HCT116 (cell line): ENCODE measurements at regions not wholly inside any gene's neighbourhood (a gene's known extent, or its start where the extent isn't known, plus 50 kb on each side); places are given as distances from the start of the nearest gene placed in this dataset.

Source experiments
- ATAC-seq: fragments of 200-7000 bp; cut with Tn5 transposase; 2 replicates; pipeline ENCODE4 v1.9.1; 2020; ENCODE audit warnings: mild to moderate bottlenecking, moderate library complexity
- BruUV-seq: library from RNA; stranded (reverse); fragments of 400-500 nt; replicated peaks from 2 replicates; lab custom pipeline; 2021; lab: Mats Ljungman, UMichigan
- CTCF ChIA-PET: fragments of 300-600 bp; sonication (Branson Sonifier 250); formaldehyde crosslinking; loops from one replicate; lab custom pipeline; 2021; ENCODE audit warnings: antibody characterized with exemption; lab: Charles Lee
- POLR2A ChIA-PET: fragments of 300-600, 350-600 bp; sonication (Branson Sonifier 250); formaldehyde crosslinking; loops from one replicate; lab custom pipeline; 2021; ENCODE audit warnings: antibody characterized with exemption; lab: Charles Lee
- RAD21 ChIA-PET, 2 experiments: fragments of 300-600 bp; sonication (Branson Sonifier 250); formaldehyde crosslinking; loops; one replicate each; lab custom pipeline; 2023; ENCODE audit warnings: low total read pairs in 2 of 2; ENCODE audit not compliant: uncharacterized antibody in 2 of 2, unreplicated experiment in 2 of 2, low non-redundant PET in 1 of 2; lab: Charles Lee
- DNase-seq: peaks from one replicate; pipeline ENCODE4 v3.0.0-alpha.2; 2010; ENCODE audit warnings: low read depth, low spot score
- H2AFZ ChIP-seq: fragments of 200-600 bp; shearing (Covaris generic), sonication (generic); 2 replicates; pipeline ENCODE4 v1.6.1; 2017; ENCODE audit warnings: low read depth, mixed run types, mixed read lengths, antibody characterized with exemption, low read length; ENCODE audit not compliant: poor library complexity, severe bottlenecking
- H3K27ac ChIP-seq: 2 replicates; pipeline ENCODE4 v1.5.1; 2012; ENCODE audit warnings: low read depth, low read length
- H3K27me3 ChIP-seq: fragments of 200-600 bp; sonication (generic); 2 replicates; pipeline ENCODE4 v1.6.1; 2016; ENCODE audit warnings: mixed run types, low read length, mixed read lengths; ENCODE audit not compliant: insufficient read depth
- H3K36me3 ChIP-seq, 2 experiments: fragments of 200-500 bp in 1 of 2; fragments of 200-600 bp in 1 of 2; sonication (Bioruptor generic) in 1 of 2; sonication (generic) in 1 of 2; 2 replicates each; pipeline versions ENCODE4 v1.5.1 to v1.6.1; 2014 to 2016; ENCODE audit warnings: low read length in 2 of 2, inconsistent platforms in 1 of 2, mixed read lengths in 1 of 2, mixed run types in 1 of 2; ENCODE audit not compliant: insufficient read depth in 2 of 2, control insufficient read depth in 1 of 2
- H3K4me1 ChIP-seq, 2 experiments: fragments of 200-600 bp in 1 of 2; sonication (generic) in 1 of 2; 2 replicates each; pipeline versions ENCODE4 v1.5.1 to v1.6.1; 2012 to 2017; ENCODE audit warnings: low read length in 2 of 2, inconsistent platforms in 1 of 2, mild to moderate bottlenecking in 1 of 2, mixed read lengths in 1 of 2, mixed run types in 1 of 2, moderate library complexity in 1 of 2; ENCODE audit not compliant: insufficient read depth in 2 of 2, control insufficient read depth in 1 of 2
- H3K4me2 ChIP-seq: fragments of 200-600 bp; sonication (generic); 2 replicates; pipeline ENCODE4 v1.6.1; 2017; ENCODE audit warnings: mixed run types, low read length, mixed read lengths
- H3K4me3 ChIP-seq, 2 experiments: fragments of 200-600 bp in 1 of 2; sonication (generic) in 1 of 2; replicated peaks in 1 of 2; 2 replicates each; pipeline ENCODE4 v1.5.1; 2011 to 2016; ENCODE audit warnings: low read length in 2 of 2, control low read depth in 1 of 2, low read depth in 1 of 2, mild to moderate bottlenecking in 1 of 2, mixed read lengths in 1 of 2, mixed run types in 1 of 2
- H3K79me2 ChIP-seq: fragments of 200-600 bp; sonication (generic); 2 replicates; pipeline ENCODE4 v1.6.1; 2017; ENCODE audit warnings: mild to moderate bottlenecking, mixed run types, low read length, moderate library complexity, mixed read lengths; ENCODE audit not compliant: insufficient read depth
- H3K9ac ChIP-seq: fragments of 200-600 bp; sonication (generic); 2 replicates; pipeline ENCODE4 v1.6.1; 2016; ENCODE audit warnings: low read length, mixed read lengths
- H3K9me2 ChIP-seq: fragments of 200-600 bp; sonication (generic), shearing (Covaris generic); 2 replicates; pipeline ENCODE4 v1.6.1; 2017; ENCODE audit warnings: mixed run types, mild to moderate bottlenecking, moderate library complexity; ENCODE audit not compliant: insufficient read depth
- H3K9me3 ChIP-seq, 2 experiments: fragments of 200-500 bp in 1 of 2; fragments of 200-600 bp in 1 of 2; sonication (Bioruptor generic) in 1 of 2; sonication (generic) in 1 of 2; 2 replicates each; pipeline ENCODE4 v1.6.1; 2014 to 2017; ENCODE audit warnings: low read length in 2 of 2, mixed read lengths in 2 of 2, inconsistent platforms in 1 of 2, low read depth in 1 of 2, mild to moderate bottlenecking in 1 of 2, mixed run types in 1 of 2, moderate library complexity in 1 of 2; ENCODE audit not compliant: control insufficient read depth in 1 of 2, insufficient read depth in 1 of 2
- H4K20me1 ChIP-seq: fragments of 200-600 bp; sonication (generic), shearing (Covaris generic); 2 replicates; pipeline ENCODE4 v1.6.1; 2017; ENCODE audit warnings: mixed run types, mild to moderate bottlenecking, moderate library complexity; ENCODE audit not compliant: insufficient read depth
- ATF3 ChIP-seq: IDR thresholded peaks from 2 replicates; pipeline ENCODE4 v1.6.1; 2012
- EZH2 ChIP-seq: fragments of 200-600 bp; sonication (generic); IDR thresholded peaks from 2 replicates; pipeline ENCODE4 v1.6.1; 2017; ENCODE audit warnings: antibody characterized with exemption, mixed run types
- POLR2A ChIP-seq: IDR thresholded peaks from 2 replicates; pipeline ENCODE4 v1.7.0; 2011; ENCODE audit warnings: borderline replicate concordance; ENCODE audit not compliant: insufficient read depth, insufficient read length; ENCODE audit errors: extremely low read depth
- SIN3A ChIP-seq: IDR thresholded peaks from 2 replicates; pipeline ENCODE4 v1.6.1; 2012; ENCODE audit warnings: low read depth
- intact Hi-C: fragments of 100-400 bp; cut with micrococcal nuclease; formaldehyde crosslinking; loops from 2 replicates; pipeline ENCODE4 v1.10.0; 2022
- TF ChIP-seq, protein P1 (sequence below), 3 experiments: fragments of 200-600 bp in 1 of 3; sonication (generic) in 1 of 3; IDR thresholded peaks in 2 of 3; conservative IDR thresholded peaks in 1 of 3; 2 replicates each; pipeline ENCODE4 v1.5.1; 2012 to 2017; ENCODE audit warnings: low read depth in 2 of 3, low read length in 2 of 3, antibody characterized with exemption in 1 of 3, borderline replicate concordance in 1 of 3, control low read depth in 1 of 3, mild to moderate bottlenecking in 1 of 3, mixed read lengths in 1 of 3, mixed run types in 1 of 3, moderate library complexity in 1 of 3; ENCODE audit not compliant: insufficient read depth in 1 of 3

- ChIA-PET RAD21 (no interaction called here), CTCF (no interaction called here), POLR2A (no interaction called here)
- no peaks in the 10 kb centered on the region for H3K4me1 ChIP-seq
- TF ChIP-seq ATF3 (no peak), SIN3A (no peak)
- DNase-seq (no peak), ATAC-seq (no peak)
- no peak overlapping the region for H3K27ac ChIP-seq
- BruUV-seq: no TSS peak
- no peaks in the 10 kb centered on the region for H4K20me1 ChIP-seq
- H3K36me3 ChIP-seq: no peaks in the 10 kb centered on the region
- H3K9me2 ChIP-seq: no peaks in the 10 kb centered on the region
- H3K4me2 ChIP-seq: no peak overlapping the region
- intact Hi-C loops: no loop called here
- no peak overlapping the region for H3K9ac ChIP-seq
- no peaks in the 10 kb centered on the region for H3K9me3 ChIP-seq
- H3K27me3 ChIP-seq: no peaks in the 10 kb centered on the region
- no peak overlapping the region for H3K4me3 ChIP-seq
- H3K79me2 ChIP-seq: no peaks in the 10 kb centered on the region
- H2AFZ ChIP-seq: no peak overlapping the region
These were observed 93.0 kb downstream of the MAIP1 start for GRCh38 chr2:200048421-200048820.

GRCh38 chr2:200049086-200049485 lies 93.7 kb downstream of the MAIP1 start:
- RAD21 ChIA-PET: no interaction called here
- Histone ChIP-seq H3K4me3 (no peak overlapping the region), H3K4me2 (no peak overlapping the region), H4K20me1 (no peaks in the 10 kb centered on the region), H3K27ac (no peak overlapping the region), H3K36me3 (no peaks in the 10 kb centered on the region), H3K9me3 (no peaks in the 10 kb centered on the region), H3K4me1 (no peaks in the 10 kb centered on the region), H3K9ac (no peak overlapping the region), H3K79me2 (no peaks in the 10 kb centered on the region), H3K9me2 (no peaks in the 10 kb centered on the region), H3K27me3 (no peaks in the 10 kb centered on the region), H2AFZ (no peak overlapping the region)
- CTCF ChIA-PET: no interaction called here
- DNase-seq (no peak), ATAC-seq (no peak)
- TF ChIP-seq POLR2A: no peak
- TF ChIP-seq EZH2: no peak
- TF ChIP-seq, protein P1, sequence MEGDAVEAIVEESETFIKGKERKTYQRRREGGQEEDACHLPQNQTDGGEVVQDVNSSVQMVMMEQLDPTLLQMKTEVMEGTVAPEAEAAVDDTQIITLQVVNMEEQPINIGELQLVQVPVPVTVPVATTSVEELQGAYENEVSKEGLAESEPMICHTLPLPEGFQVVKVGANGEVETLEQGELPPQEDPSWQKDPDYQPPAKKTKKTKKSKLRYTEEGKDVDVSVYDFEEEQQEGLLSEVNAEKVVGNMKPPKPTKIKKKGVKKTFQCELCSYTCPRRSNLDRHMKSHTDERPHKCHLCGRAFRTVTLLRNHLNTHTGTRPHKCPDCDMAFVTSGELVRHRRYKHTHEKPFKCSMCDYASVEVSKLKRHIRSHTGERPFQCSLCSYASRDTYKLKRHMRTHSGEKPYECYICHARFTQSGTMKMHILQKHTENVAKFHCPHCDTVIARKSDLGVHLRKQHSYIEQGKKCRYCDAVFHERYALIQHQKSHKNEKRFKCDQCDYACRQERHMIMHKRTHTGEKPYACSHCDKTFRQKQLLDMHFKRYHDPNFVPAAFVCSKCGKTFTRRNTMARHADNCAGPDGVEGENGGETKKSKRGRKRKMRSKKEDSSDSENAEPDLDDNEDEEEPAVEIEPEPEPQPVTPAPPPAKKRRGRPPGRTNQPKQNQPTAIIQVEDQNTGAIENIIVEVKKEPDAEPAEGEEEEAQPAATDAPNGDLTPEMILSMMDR (IDR thresholded peaks at IDR 0.05 in 2 of 3, conservative IDR thresholded peaks at IDR 0.05 in 1 of 3; ENCODE audit: borderline replicate concordance in 1 of 3, insufficient read depth in 1 of 3, low read depth in 2 of 3, low read length in 2 of 3): no peak
- intact Hi-C loops: no loop called here
- POLR2A ChIA-PET: no interaction called here
- no TSS peak for BruUV-seq
